Stimulated activated naive CD4-positive, alpha-beta T cell treated with Interleukin-2 at 50 U/mL for 16 hours (primary cell): ENCODE measurements at regions not wholly inside any gene's neighbourhood (a gene's known extent, or its start where the extent isn't known, plus 50 kb on each side); places are given as distances from the start of the nearest gene placed in this dataset.

Experiments used
- DNase-seq: peaks from one replicate; lab custom pipeline; 2025; lab: John Stamatoyannopoulos, UW

GRCh38 chr4:123455360-123455759 is 58.8 kb downstream of the SPRY1 start:
- DNase-seq, result no peak

- no peak for DNase-seq
These were observed 65.4 kb downstream of the SPRY1 start for GRCh38 chr4:123462007-123462406.

- DNase-seq, result no peak
These were observed 67.3 kb downstream of the SPRY1 start for GRCh38 chr4:123463869-123464268.

GRCh38 chr4:123465416-123465815 is 68.8 kb downstream of the SPRY1 start:
- no peak for DNase-seq

- DNase-seq, result no peak
These were observed 69.6 kb downstream of the SPRY1 start for GRCh38 chr4:123466080-123466785.

GRCh38 chr4:123468479-123469031 is 72.0 kb downstream of the SPRY1 start:
- no peak for DNase-seq

GRCh38 chr4:123469245-123469644 is 72.7 kb downstream of the SPRY1 start:
- DNase-seq, result no peak

- DNase-seq, result no peak
These were observed 73.1 kb downstream of the SPRY1 start for GRCh38 chr4:123469696-123470095.

- no peak for DNase-seq
These were observed 74.0 kb downstream of the SPRY1 start for GRCh38 chr4:123470640-123471039.

GRCh38 chr4:123471655-123472369 is 75.2 kb downstream of the SPRY1 start:
- no peak for DNase-seq

GRCh38 chr4:123474817-123475216 is 78.2 kb downstream of the SPRY1 start:
- DNase-seq, result no peak

GRCh38 chr4:123476089-123476488 is 79.5 kb downstream of the SPRY1 start:
- no peak for DNase-seq

- DNase-seq, result no peak
These were observed 81.2 kb downstream of the SPRY1 start for GRCh38 chr4:123477711-123478209.

- DNase-seq, result no peak
These were observed 82.3 kb downstream of the SPRY1 start for GRCh38 chr4:123478859-123479345.

- DNase-seq, result no peak
These were observed 83.3 kb downstream of the SPRY1 start for GRCh38 chr4:123479944-123480343.

GRCh38 chr4:123480706-123481418 is 84.3 kb downstream of the SPRY1 start:
- DNase-seq, result no peak

- no peak for DNase-seq
These were observed 85.1 kb downstream of the SPRY1 start for GRCh38 chr4:123481717-123482116.

GRCh38 chr4:123484291-123484926 is 87.8 kb downstream of the SPRY1 start:
- DNase-seq, result no peak

GRCh38 chr4:123485601-123486000 is 89.0 kb downstream of the SPRY1 start:
- no peak for DNase-seq

- DNase-seq, result no peak
These were observed 92.3 kb downstream of the SPRY1 start for GRCh38 chr4:123488916-123489315.

- DNase-seq, result no peak
These were observed 98.9 kb downstream of the SPRY1 start for GRCh38 chr4:123495530-123495929.

GRCh38 chr4:123496421-123496820 is 99.8 kb downstream of the SPRY1 start:
- DNase-seq, result no peak
